Vagina (tissue), 2 donors: ENCODE measurements at regions not wholly inside any gene's neighbourhood (a gene's known extent, or its start where the extent isn't known, plus 50 kb on each side); places are given as distances from the start of the nearest gene placed in this dataset.

Experiments
- DNase-seq, 2 donors: peaks; one replicate each; pipeline ENCODE4 v3.0.0-alpha.2; 2017; ENCODE audit errors: extremely low spot score in 2 of 2
- H3K27ac ChIP-seq: fragments of 200-600 bp; sonication (generic); one replicate; pipeline ENCODE4 v1.5.1; 2019
- H3K27me3 ChIP-seq: fragments of 200-600 bp; sonication (generic); one replicate; pipeline ENCODE4 v1.5.1; 2019
- H3K36me3 ChIP-seq, 2 donors: fragments of 200-600 bp; sonication (generic); one replicate each; pipeline ENCODE4 v1.5.1; 2017 to 2019
- H3K4me1 ChIP-seq: fragments of 200-600 bp; sonication (generic); one replicate; pipeline ENCODE4 v1.5.1; 2019
- H3K4me3 ChIP-seq, 2 donors: fragments of 200-600 bp; sonication (generic); 1 replicate in 1 of 2; 2 replicates in 1 of 2; pipeline ENCODE4 v1.5.1; 2016 to 2019
- H3K9me3 ChIP-seq: fragments of 200-600 bp; sonication (generic); one replicate; pipeline ENCODE4 v1.5.1; 2019
- POLR2A ChIP-seq, 2 donors: fragments of 450-650 bp; IDR thresholded peaks; one replicate each; pipeline ENCODE4 v1.6.1; 2017; ENCODE audit warnings: antibody characterized with exemption in 2 of 2, mild to moderate bottlenecking in 2 of 2, moderate library complexity in 2 of 2
- POLR2AphosphoS5 ChIP-seq, 2 donors: sonication (generic); formaldehyde crosslinking; IDR thresholded peaks; one replicate each; pipeline ENCODE4 v1.9.0; 2017; ENCODE audit warnings: antibody characterized with exemption in 2 of 2, mild to moderate bottlenecking in 2 of 2, low read depth in 1 of 2; ENCODE audit not compliant: insufficient read depth in 1 of 2
- intact Hi-C: fragments of 100-400 bp; cut with DNase I; formaldehyde crosslinking; loops from one replicate; pipeline ENCODE4 v1.15.1; 2023
- TF ChIP-seq, protein P1 (sequence below), 3 experiments: fragments of 450-650 bp in 2 of 3; fragments of 200-600 bp in 1 of 3; sonication (generic) in 1 of 3; IDR thresholded peaks; one replicate each; pipeline ENCODE4 v1.5.1; 2017 to 2019; ENCODE audit warnings: antibody characterized with exemption in 3 of 3, mild to moderate bottlenecking in 2 of 3, moderate library complexity in 2 of 3

DNA sequence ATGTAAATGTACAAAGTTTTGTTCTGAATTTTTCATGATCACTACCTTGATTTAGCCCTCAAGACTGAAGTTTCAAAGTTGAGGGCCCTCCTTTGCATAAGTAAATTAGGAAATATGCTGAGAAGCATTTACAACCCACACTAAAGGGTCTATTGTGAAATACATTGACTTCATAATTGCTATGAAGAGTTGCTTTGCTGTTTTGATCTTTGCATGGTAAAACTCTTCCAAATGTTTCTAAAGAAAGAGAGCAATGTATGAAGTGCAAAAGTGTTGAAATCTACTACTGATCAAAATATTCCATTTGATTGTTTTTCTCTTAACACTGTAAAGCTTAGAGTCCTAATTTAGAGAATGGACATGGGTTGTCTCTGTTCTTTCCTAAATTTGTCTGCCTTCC lies 77.2 kb downstream of the C7orf25 start:
- TF ChIP-seq POLR2AphosphoS5 (IDR thresholded peaks at IDR 0.05; ENCODE audit: insufficient read depth in 1 of 2, low read depth in 1 of 2) (no peak), POLR2A (IDR thresholded peaks at IDR 0.05) (no peak)
- TF ChIP-seq, protein P1, sequence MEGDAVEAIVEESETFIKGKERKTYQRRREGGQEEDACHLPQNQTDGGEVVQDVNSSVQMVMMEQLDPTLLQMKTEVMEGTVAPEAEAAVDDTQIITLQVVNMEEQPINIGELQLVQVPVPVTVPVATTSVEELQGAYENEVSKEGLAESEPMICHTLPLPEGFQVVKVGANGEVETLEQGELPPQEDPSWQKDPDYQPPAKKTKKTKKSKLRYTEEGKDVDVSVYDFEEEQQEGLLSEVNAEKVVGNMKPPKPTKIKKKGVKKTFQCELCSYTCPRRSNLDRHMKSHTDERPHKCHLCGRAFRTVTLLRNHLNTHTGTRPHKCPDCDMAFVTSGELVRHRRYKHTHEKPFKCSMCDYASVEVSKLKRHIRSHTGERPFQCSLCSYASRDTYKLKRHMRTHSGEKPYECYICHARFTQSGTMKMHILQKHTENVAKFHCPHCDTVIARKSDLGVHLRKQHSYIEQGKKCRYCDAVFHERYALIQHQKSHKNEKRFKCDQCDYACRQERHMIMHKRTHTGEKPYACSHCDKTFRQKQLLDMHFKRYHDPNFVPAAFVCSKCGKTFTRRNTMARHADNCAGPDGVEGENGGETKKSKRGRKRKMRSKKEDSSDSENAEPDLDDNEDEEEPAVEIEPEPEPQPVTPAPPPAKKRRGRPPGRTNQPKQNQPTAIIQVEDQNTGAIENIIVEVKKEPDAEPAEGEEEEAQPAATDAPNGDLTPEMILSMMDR (IDR thresholded peaks at IDR 0.05): no peak
- H3K4me3 ChIP-seq: no peak overlapping the region
- H3K36me3 ChIP-seq: no peaks in the 10 kb centered on the region
- H3K9me3 ChIP-seq: no peaks in the 10 kb centered on the region
- peaks cover 32% of the 10 kb centered on the region for H3K4me1 ChIP-seq
- DNase-seq: no peak
- intact Hi-C loops: no loop called here
- H3K27ac ChIP-seq: no peak overlapping the region
- no peaks in the 10 kb centered on the region for H3K27me3 ChIP-seq

DNA sequence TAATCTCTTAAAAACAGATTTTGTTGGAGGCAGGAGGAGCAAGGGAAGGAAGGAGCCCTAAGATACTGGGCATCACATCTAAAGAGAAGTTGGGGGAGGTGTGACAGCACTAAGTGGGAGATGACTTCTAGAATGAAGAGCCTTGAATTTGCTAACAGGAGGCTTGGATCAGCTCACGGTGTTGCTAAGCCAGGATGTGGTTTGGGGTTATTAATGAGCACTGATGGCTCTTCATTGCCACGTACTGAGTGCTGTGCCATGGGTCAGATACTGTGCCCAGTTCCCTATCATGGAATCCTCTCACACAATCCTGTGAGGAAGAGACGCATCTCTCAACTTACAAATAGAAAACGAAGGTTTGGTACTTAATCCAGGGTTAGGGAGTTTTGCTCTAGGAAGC lies 78.5 kb downstream of the C7orf25 start:
- H3K4me1 ChIP-seq: peaks cover 32% of the 10 kb centered on the region
- H3K27ac ChIP-seq: no peak overlapping the region
- no peak for DNase-seq
- H3K27me3 ChIP-seq: no peaks in the 10 kb centered on the region
- H3K4me3 ChIP-seq: no peak overlapping the region
- no peaks in the 10 kb centered on the region for H3K9me3 ChIP-seq
- no peak for TF ChIP-seq POLR2A (IDR thresholded peaks at IDR 0.05)
- TF ChIP-seq, protein P1 (IDR thresholded peaks at IDR 0.05): no peak
- no peak for TF ChIP-seq POLR2AphosphoS5 (IDR thresholded peaks at IDR 0.05; ENCODE audit: insufficient read depth in 1 of 2, low read depth in 1 of 2)
- intact Hi-C loops: no loop called here
- no peaks in the 10 kb centered on the region for H3K36me3 ChIP-seq

DNA sequence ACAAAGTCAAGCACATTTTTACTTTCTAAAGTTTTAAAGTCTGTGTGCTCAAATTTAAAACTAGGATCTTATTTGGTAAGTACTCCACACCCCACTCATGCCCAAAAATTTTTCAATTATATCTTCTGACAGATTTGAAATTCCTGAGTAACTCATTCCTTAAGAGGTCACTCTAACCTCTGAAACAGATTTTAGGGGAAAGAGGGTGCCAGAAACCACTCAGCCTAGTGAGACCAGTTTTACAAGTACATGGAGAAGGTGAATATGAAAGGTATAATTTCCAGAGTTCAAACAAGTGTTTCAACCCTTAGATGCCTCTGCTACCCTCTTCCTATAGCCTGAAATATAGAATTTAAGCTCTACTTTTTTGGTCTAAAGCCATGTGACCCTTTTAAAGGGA lies 79.2 kb downstream of the C7orf25 start:
- Histone ChIP-seq H3K4me1 (peaks cover 32% of the 10 kb centered on the region), H3K36me3 (no peaks in the 10 kb centered on the region), H3K27ac (peak overlapping the region; percentile 37), H3K4me3 (no peak overlapping the region), H3K9me3 (no peaks in the 10 kb centered on the region), H3K27me3 (no peaks in the 10 kb centered on the region)
- no peak for DNase-seq
- TF ChIP-seq, protein P1 (IDR thresholded peaks at IDR 0.05): no peak
- TF ChIP-seq POLR2AphosphoS5 (IDR thresholded peaks at IDR 0.05; ENCODE audit: insufficient read depth in 1 of 2, low read depth in 1 of 2): no peak
- TF ChIP-seq POLR2A (IDR thresholded peaks at IDR 0.05): no peak
- intact Hi-C loops: no loop called here

DNA sequence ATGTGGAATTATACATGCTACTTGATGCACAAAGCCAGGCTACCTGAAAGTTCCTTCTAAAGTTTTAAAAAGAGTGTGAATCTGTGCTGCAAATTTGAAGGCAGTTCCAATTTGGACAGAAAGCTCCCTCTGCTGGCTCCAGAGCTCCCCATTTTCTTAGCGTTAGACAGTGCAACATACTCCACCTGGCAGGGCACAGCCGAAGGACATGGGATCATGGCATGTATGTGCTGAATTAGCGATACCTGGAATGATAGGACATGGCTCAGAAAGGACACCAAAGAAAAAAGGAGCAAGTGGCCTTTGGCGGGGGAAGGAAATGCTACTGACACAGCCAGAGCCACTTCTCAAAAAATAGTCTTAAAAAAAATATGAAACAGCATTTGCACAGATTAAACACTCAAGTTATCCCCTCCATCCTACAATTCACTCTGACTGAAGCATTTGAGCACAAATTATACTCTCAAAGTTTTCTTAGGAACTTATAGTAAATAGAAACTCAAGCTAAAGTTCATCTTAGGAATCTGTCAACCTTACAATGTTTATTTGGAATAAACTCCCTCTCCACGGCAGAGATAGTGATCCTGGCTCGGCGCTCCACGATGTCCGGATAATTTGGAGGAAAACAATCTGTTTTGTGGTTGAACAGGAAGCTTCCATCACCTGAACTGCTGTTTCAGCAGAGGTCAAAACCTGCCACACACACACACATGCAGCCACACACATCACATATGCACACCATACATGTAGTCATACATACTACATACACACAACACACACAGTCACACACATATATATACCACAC lies 80.0 kb downstream of the C7orf25 start:
- intact Hi-C loops: no loop called here
- TF ChIP-seq, protein P1 (IDR thresholded peaks at IDR 0.05): peak in 2 of 3 experiments; percentile 43 to 66
- TF ChIP-seq POLR2A (IDR thresholded peaks at IDR 0.05): no peak
- H3K9me3 ChIP-seq: no peaks in the 10 kb centered on the region
- no peaks in the 10 kb centered on the region for H3K27me3 ChIP-seq
- peak overlapping the region; percentile 37 for H3K27ac ChIP-seq
- no peak for DNase-seq
- H3K36me3 ChIP-seq: no peaks in the 10 kb centered on the region
- H3K4me1 ChIP-seq: peaks cover 32% of the 10 kb centered on the region
- peak overlapping the region in 1 of 2 donors; percentile 10 for H3K4me3 ChIP-seq

DNA sequence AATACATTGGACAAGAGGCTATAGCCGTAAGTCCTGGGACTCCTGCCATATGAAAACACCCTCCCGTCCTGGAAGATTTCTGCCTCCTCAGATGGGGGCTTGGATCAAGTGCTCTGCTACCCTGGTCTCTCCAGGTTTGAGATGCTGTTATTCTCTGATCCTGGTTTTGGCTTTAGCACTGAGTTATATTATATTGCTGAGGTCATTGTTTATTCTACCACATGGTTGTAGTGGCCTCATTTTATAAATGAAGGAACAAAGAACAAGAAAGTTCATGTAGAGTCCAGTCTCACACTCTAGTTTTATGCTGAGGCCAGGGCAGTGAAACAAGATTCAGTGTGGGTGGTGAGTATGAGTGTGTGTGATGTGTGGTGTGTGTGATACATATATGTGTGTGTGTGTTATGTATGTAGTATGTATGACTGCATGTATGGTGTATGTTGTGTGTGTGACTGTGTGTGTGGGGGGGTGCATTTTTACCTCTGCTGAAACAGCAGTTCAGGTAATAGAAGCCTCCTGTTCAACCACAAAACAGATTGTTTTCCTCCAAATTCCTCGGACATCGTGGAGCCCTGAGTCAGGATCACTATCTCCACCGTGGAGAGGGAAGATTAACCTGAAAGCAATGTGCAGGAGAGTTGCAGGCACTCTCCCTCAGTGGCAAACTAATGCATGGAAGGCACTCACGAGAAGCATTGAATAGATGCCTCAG lies 80.7 kb downstream of the C7orf25 start:
- H3K4me1 ChIP-seq: peaks cover 32% of the 10 kb centered on the region
- H3K36me3 ChIP-seq: no peaks in the 10 kb centered on the region
- TF ChIP-seq, protein P1 (IDR thresholded peaks at IDR 0.05): no peak
- peak overlapping the region; percentile 37 for H3K27ac ChIP-seq
- intact Hi-C loops: no loop called here
- no peaks in the 10 kb centered on the region for H3K27me3 ChIP-seq
- no peaks in the 10 kb centered on the region for H3K9me3 ChIP-seq
- H3K4me3 ChIP-seq: no peak overlapping the region
- DNase-seq: no peak
